HL-60 (cell line): ENCODE measurements at regions not wholly inside any gene's neighbourhood (a gene's known extent, or its start where the extent isn't known, plus 50 kb on each side); places are given as distances from the start of the nearest gene placed in this dataset.

ENCODE experiments used
- DNase-seq, 2 experiments: peaks; one replicate each; pipeline ENCODE4 v3.0.0-alpha.2; 2010 to 2020; ENCODE audit warnings: low read depth in 1 of 2, low spot score in 1 of 2
- H3K27ac ChIP-seq: fragments of 250-450 bp; sonication (Bioruptor Pico); replicated peaks from 2 replicates; pipeline ENCODE4 v1.5.1; 2020; ENCODE audit warnings: mild to moderate bottlenecking, moderate library complexity
- H3K27me3 ChIP-seq: fragments of 250-450 bp; sonication (Bioruptor Pico); 2 replicates; pipeline ENCODE4 v1.5.1; 2021; ENCODE audit warnings: mild to moderate bottlenecking, moderate library complexity; ENCODE audit not compliant: insufficient read depth, poor library complexity, severe bottlenecking
- H3K4me3 ChIP-seq: replicated peaks from 2 replicates; pipeline ENCODE4 v1.5.1; 2011; ENCODE audit warnings: mild to moderate bottlenecking, control low read depth, low read length; ENCODE audit not compliant: insufficient read depth
- GABPA ChIP-seq: IDR thresholded peaks from 2 replicates; pipeline ENCODE4 v1.6.1; 2012; ENCODE audit warnings: low read depth
- POLR2AphosphoS5 ChIP-seq: IDR thresholded peaks from 2 replicates; pipeline ENCODE4 v1.6.1; 2012; ENCODE audit warnings: low read depth
- SPI1 ChIP-seq: IDR thresholded peaks from 2 replicates; pipeline ENCODE4 v1.6.1; 2012; ENCODE audit warnings: low read depth, mild to moderate bottlenecking, borderline replicate concordance
- TF ChIP-seq, protein P1 (sequence below): IDR thresholded peaks from 2 replicates; pipeline ENCODE4 v1.6.1; 2012; ENCODE audit warnings: low read depth; ENCODE audit not compliant: insufficient replicate concordance
- TF ChIP-seq, protein P2 (sequence below): IDR thresholded peaks from one replicate; pipeline ENCODE4 v1.5.1; 2011; ENCODE audit warnings: low read length, control low read depth, inconsistent platforms; ENCODE audit not compliant: insufficient read depth

DNA sequence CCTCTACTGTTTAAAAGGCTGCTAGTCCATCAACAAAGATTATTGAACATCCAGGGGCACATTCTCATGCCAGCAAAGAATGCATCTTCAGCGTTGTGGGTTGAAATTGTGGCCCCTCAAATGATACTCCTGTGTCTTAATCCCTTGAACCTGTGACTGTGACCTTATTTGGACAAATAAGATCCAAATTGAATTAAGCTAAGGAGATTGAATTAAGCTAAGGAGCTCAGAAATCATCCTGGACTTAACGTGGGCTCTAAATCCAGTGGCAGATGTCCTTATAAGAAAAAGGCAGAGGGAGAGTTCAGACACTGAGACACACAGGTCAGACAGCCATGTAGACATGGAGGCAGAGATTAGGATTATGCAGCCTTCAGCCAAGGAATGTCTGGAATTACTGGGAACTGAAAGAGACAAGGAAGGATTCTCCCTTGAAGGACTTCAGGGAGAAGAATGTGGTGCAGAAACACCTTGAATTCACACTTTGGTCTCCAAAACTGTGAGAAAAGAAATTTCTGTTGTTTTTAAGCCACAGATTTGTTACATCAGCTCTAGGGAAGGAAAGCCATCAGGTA is 57.3 kb upstream of the SLC24A5 start:
- Histone ChIP-seq H3K4me3 (no peak overlapping the region), H3K27me3 (no peaks in the 10 kb centered on the region), H3K27ac (no peak overlapping the region)
- TF ChIP-seq, protein P1, sequence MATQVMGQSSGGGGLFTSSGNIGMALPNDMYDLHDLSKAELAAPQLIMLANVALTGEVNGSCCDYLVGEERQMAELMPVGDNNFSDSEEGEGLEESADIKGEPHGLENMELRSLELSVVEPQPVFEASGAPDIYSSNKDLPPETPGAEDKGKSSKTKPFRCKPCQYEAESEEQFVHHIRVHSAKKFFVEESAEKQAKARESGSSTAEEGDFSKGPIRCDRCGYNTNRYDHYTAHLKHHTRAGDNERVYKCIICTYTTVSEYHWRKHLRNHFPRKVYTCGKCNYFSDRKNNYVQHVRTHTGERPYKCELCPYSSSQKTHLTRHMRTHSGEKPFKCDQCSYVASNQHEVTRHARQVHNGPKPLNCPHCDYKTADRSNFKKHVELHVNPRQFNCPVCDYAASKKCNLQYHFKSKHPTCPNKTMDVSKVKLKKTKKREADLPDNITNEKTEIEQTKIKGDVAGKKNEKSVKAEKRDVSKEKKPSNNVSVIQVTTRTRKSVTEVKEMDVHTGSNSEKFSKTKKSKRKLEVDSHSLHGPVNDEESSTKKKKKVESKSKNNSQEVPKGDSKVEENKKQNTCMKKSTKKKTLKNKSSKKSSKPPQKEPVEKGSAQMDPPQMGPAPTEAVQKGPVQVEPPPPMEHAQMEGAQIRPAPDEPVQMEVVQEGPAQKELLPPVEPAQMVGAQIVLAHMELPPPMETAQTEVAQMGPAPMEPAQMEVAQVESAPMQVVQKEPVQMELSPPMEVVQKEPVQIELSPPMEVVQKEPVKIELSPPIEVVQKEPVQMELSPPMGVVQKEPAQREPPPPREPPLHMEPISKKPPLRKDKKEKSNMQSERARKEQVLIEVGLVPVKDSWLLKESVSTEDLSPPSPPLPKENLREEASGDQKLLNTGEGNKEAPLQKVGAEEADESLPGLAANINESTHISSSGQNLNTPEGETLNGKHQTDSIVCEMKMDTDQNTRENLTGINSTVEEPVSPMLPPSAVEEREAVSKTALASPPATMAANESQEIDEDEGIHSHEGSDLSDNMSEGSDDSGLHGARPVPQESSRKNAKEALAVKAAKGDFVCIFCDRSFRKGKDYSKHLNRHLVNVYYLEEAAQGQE = no peak
- TF ChIP-seq, protein P2, sequence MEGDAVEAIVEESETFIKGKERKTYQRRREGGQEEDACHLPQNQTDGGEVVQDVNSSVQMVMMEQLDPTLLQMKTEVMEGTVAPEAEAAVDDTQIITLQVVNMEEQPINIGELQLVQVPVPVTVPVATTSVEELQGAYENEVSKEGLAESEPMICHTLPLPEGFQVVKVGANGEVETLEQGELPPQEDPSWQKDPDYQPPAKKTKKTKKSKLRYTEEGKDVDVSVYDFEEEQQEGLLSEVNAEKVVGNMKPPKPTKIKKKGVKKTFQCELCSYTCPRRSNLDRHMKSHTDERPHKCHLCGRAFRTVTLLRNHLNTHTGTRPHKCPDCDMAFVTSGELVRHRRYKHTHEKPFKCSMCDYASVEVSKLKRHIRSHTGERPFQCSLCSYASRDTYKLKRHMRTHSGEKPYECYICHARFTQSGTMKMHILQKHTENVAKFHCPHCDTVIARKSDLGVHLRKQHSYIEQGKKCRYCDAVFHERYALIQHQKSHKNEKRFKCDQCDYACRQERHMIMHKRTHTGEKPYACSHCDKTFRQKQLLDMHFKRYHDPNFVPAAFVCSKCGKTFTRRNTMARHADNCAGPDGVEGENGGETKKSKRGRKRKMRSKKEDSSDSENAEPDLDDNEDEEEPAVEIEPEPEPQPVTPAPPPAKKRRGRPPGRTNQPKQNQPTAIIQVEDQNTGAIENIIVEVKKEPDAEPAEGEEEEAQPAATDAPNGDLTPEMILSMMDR = no peak
- TF ChIP-seq SPI1 = no peak
- no peak for TF ChIP-seq POLR2AphosphoS5
- no peak for TF ChIP-seq GABPA
- DNase-seq = no peak

DNA sequence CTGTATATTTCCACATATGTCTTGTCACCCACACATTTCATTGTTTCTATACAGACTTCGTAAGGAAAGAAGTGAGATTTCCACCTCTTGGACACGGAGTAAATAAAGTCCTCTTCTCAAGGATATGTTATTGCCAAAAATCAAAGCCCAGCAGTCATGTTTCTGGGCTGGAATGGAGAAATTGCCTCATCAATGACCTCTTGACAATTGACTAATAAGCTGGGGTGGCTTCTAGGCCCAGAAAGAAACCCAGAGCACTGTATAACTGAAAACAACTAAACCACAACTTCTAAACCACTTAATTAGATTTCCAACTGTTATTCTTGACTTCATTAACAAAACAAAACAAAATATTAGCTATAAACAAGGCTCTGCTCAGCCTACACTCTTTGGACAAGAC is 56.4 kb upstream of the SLC24A5 start:
- no peak overlapping the region for H3K4me3 ChIP-seq
- H3K27me3 ChIP-seq = no peaks in the 10 kb centered on the region
- DNase-seq = no peak
- H3K27ac ChIP-seq = no peak overlapping the region
- TF ChIP-seq GABPA (no peak), POLR2AphosphoS5 (no peak), SPI1 (no peak)
- TF ChIP-seq, protein P1 = no peak
- TF ChIP-seq, protein P2 = no peak

DNA sequence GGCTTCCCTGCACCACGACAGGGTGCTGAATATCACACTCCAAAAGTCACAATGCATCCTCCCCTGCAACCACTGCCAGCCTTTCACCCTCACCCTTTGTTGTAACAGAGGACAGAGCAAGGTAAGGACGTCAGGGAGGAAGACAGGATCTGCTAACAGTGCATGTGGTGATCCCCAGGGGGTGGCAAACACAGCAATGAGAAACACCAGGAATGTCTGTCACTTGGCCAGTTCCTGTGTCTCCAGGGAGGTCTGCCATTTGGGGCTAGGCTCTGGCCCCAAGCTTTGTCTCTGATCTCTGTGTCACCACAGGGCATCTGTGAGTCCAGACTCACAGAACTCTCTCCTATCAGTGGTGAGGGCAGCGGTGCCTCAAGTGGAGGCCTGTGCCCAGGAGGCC is 54.3 kb upstream of the SLC24A5 start:
- Histone ChIP-seq H3K4me3 (no peak overlapping the region), H3K27ac (no peak overlapping the region)
- DNase-seq = no peak

More for the DNA sequence above, 54.3 kb upstream of the SLC24A5 start:
- H3K27me3 ChIP-seq = no peaks in the 10 kb centered on the region
- TF ChIP-seq POLR2AphosphoS5 (no peak), GABPA (no peak), SPI1 (no peak)
- TF ChIP-seq, protein P1 = no peak
- TF ChIP-seq, protein P2 = no peak
